PFSK-1 (cell line): ENCODE measurements at regions not wholly inside any gene's neighbourhood (a gene's known extent, or its start where the extent isn't known, plus 50 kb on each side); places are given as distances from the start of the nearest gene placed in this dataset.

Experiments
- POLR2AphosphoS5 ChIP-seq: IDR thresholded peaks from 2 replicates; pipeline ENCODE4 v1.6.1; 2012; ENCODE audit warnings: low read depth, mild to moderate bottlenecking, control low read depth, low read length, moderate library complexity
- TAF1 ChIP-seq: IDR thresholded peaks from 2 replicates; pipeline ENCODE4 v1.6.1; 2012; ENCODE audit warnings: low read length, control low read depth, borderline replicate concordance; ENCODE audit not compliant: insufficient read depth

- TF ChIP-seq TAF1 (no peak), POLR2AphosphoS5 (no peak)
These were observed 690.2 kb downstream of the FAT4 start for GRCh38 chr4:126004941-126005340.
